Stomach (tissue), 8 donors: ENCODE measurements at regions not wholly inside any gene's neighbourhood (a gene's known extent, or its start where the extent isn't known, plus 50 kb on each side); places are given as distances from the start of the nearest gene placed in this dataset.
"Not testable (repeated sequence)": the region's sequence is repeated elsewhere in the genome, so short reads cannot be mapped to it uniquely, and the experiment has no call there.

Source experiments
- DNase-seq, 2 donors: peaks; one replicate each; pipeline versions ENCODE4 v3.0.0 to v3.0.0-alpha.2; 2013 to 2019
- H3K27ac ChIP-seq, 5 donors: fragments of 200-600 bp in 4 of 5; sonication (generic) in 4 of 5; one replicate each; pipeline ENCODE4 v1.5.1; 2013 to 2019; ENCODE audit warnings: mild to moderate bottlenecking in 1 of 5, moderate library complexity in 1 of 5
- H3K27me3 ChIP-seq, 3 donors: fragments of 200-600 bp; sonication (generic); one replicate each; pipeline ENCODE4 v1.5.1; 2017 to 2019; ENCODE audit warnings: mixed run types in 1 of 3
- H3K36me3 ChIP-seq, 4 donors: fragments of 200-600 bp; sonication (generic); 1 replicate in 3 of 4; 2 replicates in 1 of 4; pipeline ENCODE4 v1.5.1; 2016 to 2019
- H3K4me1 ChIP-seq, 4 donors: fragments of 200-600 bp; sonication (generic); one replicate each; pipeline ENCODE4 v1.5.1; 2016 to 2019
- H3K4me3 ChIP-seq, 4 donors: fragments of 200-600 bp; sonication (generic) in 3 of 4; one replicate each; pipeline ENCODE4 v1.5.1; 2016 to 2019; ENCODE audit warnings: mild to moderate bottlenecking in 1 of 4
- H3K9me3 ChIP-seq, 4 donors: fragments of 200-600 bp; sonication (generic); one replicate each; pipeline ENCODE4 v1.5.1; 2016 to 2019
- CTCF ChIP-seq, 7 experiments: fragments of 450-650 bp in 4 of 7; fragments of 200-600 bp in 3 of 7; sonication (generic) in 3 of 7; IDR thresholded peaks; one replicate each; pipeline ENCODE4 v1.5.1; 2016 to 2019; ENCODE audit warnings: antibody characterized with exemption in 7 of 7, control low read depth in 2 of 7, mild to moderate bottlenecking in 1 of 7
- EP300 ChIP-seq: sonication (generic); formaldehyde crosslinking; IDR thresholded peaks from one replicate; pipeline ENCODE4 v1.6.1; 2017; ENCODE audit warnings: antibody characterized with exemption
- POLR2A ChIP-seq, 4 donors: fragments of 450-650 bp; IDR thresholded peaks; one replicate each; pipeline ENCODE4 v1.6.1; 2016; ENCODE audit warnings: antibody characterized with exemption in 4 of 4, control low read depth in 2 of 4, mild to moderate bottlenecking in 1 of 4, moderate library complexity in 1 of 4
- POLR2AphosphoS5 ChIP-seq, 3 donors: sonication (generic); formaldehyde crosslinking; IDR thresholded peaks; one replicate each; pipeline ENCODE4 v1.6.1; 2016; ENCODE audit warnings: antibody characterized with exemption in 3 of 3
- WGBS, 5 donors: extraction: QIAGEN DNeasy Blood & Tissue Kit in 3 of 5; methylation state at CpG; one replicate each; pipeline versions ENCODE4 v1.1.5 to v1.1.7; 2013 to 2018; 5-methylcytosine and 5-hydroxymethylcytosine counted together
- intact Hi-C: fragments of 100-400 bp; cut with DNase I; formaldehyde crosslinking; loops from one replicate; pipeline ENCODE4 v1.15.1; 2023; ENCODE audit warnings: low total_unique reads
- donor health status: healthy with polysubstance abuse.
- donor health status: Bipolar disorder and iron deficiency.
- donor health status: healthy.

- intact Hi-C loops: no loop called here
- no peaks in the 10 kb centered on the region for H3K9me3 ChIP-seq
- no peaks in the 10 kb centered on the region for H3K27me3 ChIP-seq
- no peak overlapping the region for H3K4me3 ChIP-seq
- no peak for TF ChIP-seq EP300
- no peak for TF ChIP-seq POLR2A (IDR thresholded peaks at IDR 0.05)
- TF ChIP-seq POLR2AphosphoS5 (IDR thresholded peaks at IDR 0.05): no peak
- TF ChIP-seq CTCF (IDR thresholded peaks at IDR 0.05): no peak
- no peaks in the 10 kb centered on the region for H3K36me3 ChIP-seq
- no peak overlapping the region for H3K27ac ChIP-seq
- 63 to 73% (median 68%) methylated on average over 2 of the region's 2 CpGs for WGBS, 5 donors
- H3K4me1 ChIP-seq: no peaks in the 10 kb centered on the region
- no peak for DNase-seq
These were observed 636.4 kb upstream of the ARRDC3 start for GRCh38 chr5:92019376-92019990.

GRCh38 chr5:92017776-92018175, 634.7 kb upstream of the ARRDC3 start:
- H3K4me1 ChIP-seq: no peaks in the 10 kb centered on the region

GRCh38 chr5:92011845-92012244, 628.7 kb upstream of the ARRDC3 start:
- H3K27ac ChIP-seq, H3K9me3 ChIP-seq, H3K27me3 ChIP-seq, H3K36me3 ChIP-seq, intact Hi-C loops, DNase-seq, H3K4me3 ChIP-seq, H3K4me1 ChIP-seq: not testable (repeated sequence)
- WGBS, 5 donors: 48 to 88% (median 69%) methylated on average over 1 of the region's 1 CpG

More at GRCh38 chr5:92017776-92018175, 634.7 kb upstream of the ARRDC3 start:
- Histone ChIP-seq H3K27ac (no peak overlapping the region), H3K36me3 (no peaks in the 10 kb centered on the region), H3K27me3 (no peaks in the 10 kb centered on the region), H3K9me3 (no peaks in the 10 kb centered on the region), H3K4me3 (no peak overlapping the region)
- no peak for DNase-seq
- intact Hi-C loops: no loop called here
- TF ChIP-seq POLR2AphosphoS5 (IDR thresholded peaks at IDR 0.05) (no peak), EP300 (no peak), POLR2A (IDR thresholded peaks at IDR 0.05) (no peak)

- intact Hi-C loops: no loop called here
- no peaks in the 10 kb centered on the region for H3K36me3 ChIP-seq
- H3K9me3 ChIP-seq: no peaks in the 10 kb centered on the region
- TF ChIP-seq POLR2AphosphoS5 (IDR thresholded peaks at IDR 0.05) (no peak), EP300 (no peak), CTCF (IDR thresholded peaks at IDR 0.05) (no peak)
- H3K27ac ChIP-seq: no peak overlapping the region
- 69 to 85% (median 83%) methylated on average over 5 of the region's 5 CpGs for WGBS, 5 donors
- DNase-seq: no peak
- no peaks in the 10 kb centered on the region for H3K27me3 ChIP-seq
- H3K4me3 ChIP-seq: no peak overlapping the region
- no peaks in the 10 kb centered on the region for H3K4me1 ChIP-seq
These were observed 620.7 kb upstream of the ARRDC3 start for GRCh38 chr5:92003806-92004205.

GRCh38 chr5:92002721-92003274, 619.7 kb upstream of the ARRDC3 start:
- Histone ChIP-seq H3K27me3 (no peaks in the 10 kb centered on the region), H3K27ac (no peak overlapping the region), H3K9me3 (no peaks in the 10 kb centered on the region), H3K36me3 (no peaks in the 10 kb centered on the region), H3K4me1 (no peaks in the 10 kb centered on the region), H3K4me3 (no peak overlapping the region)
- DNase-seq: no peak
- intact Hi-C loops: no loop called here
- WGBS, 5 donors: 75 to 87% (median 82%) methylated on average over 4 of the region's 4 CpGs
- TF ChIP-seq POLR2A (IDR thresholded peaks at IDR 0.05) (no peak), EP300 (no peak), POLR2AphosphoS5 (IDR thresholded peaks at IDR 0.05) (no peak), CTCF (IDR thresholded peaks at IDR 0.05) (no peak)
